Mucosa of stomach (tissue), 1 donor: ENCODE measurements at regions not wholly inside any gene's neighbourhood (a gene's known extent, or its start where the extent isn't known, plus 50 kb on each side); places are given as distances from the start of the nearest gene placed in this dataset.

ENCODE experiments used
- H3K27me3 ChIP-seq: one replicate; pipeline ENCODE4 v1.7.0; 2013; ENCODE audit warnings: mild to moderate bottlenecking, low read length; ENCODE audit not compliant: control insufficient read depth, insufficient read depth
- H3K36me3 ChIP-seq: one replicate; pipeline ENCODE4 v1.7.0; 2013; ENCODE audit warnings: low read length; ENCODE audit not compliant: control insufficient read depth, insufficient read depth
- H3K4me1 ChIP-seq: one replicate; pipeline ENCODE4 v1.7.0; 2013; ENCODE audit warnings: mild to moderate bottlenecking, low read length; ENCODE audit not compliant: control insufficient read depth, insufficient read depth
- H3K4me3 ChIP-seq: one replicate; pipeline ENCODE4 v1.7.0; 2013; ENCODE audit warnings: low read length
- H3K9ac ChIP-seq: one replicate; pipeline ENCODE4 v1.7.0; 2013; ENCODE audit warnings: mild to moderate bottlenecking, low read length, moderate library complexity
- H3K9me3 ChIP-seq: one replicate; pipeline ENCODE4 v1.7.0; 2013; ENCODE audit warnings: mild to moderate bottlenecking, low read length, moderate library complexity; ENCODE audit not compliant: control insufficient read depth
- donor health status: Pancreatic carcinoma.

GRCh38 chr4:35771571-35771970 lies 472.7 kb downstream of the ARAP2 start:
- Histone ChIP-seq H3K4me1 (no peaks in the 10 kb centered on the region), H3K9me3 (no peaks in the 10 kb centered on the region), H3K27me3 (no peaks in the 10 kb centered on the region), H3K4me3 (no peak overlapping the region), H3K36me3 (no peaks in the 10 kb centered on the region), H3K9ac (no peak overlapping the region)

- H3K9me3 ChIP-seq: no peaks in the 10 kb centered on the region
- no peak overlapping the region for H3K9ac ChIP-seq
- no peaks in the 10 kb centered on the region for H3K27me3 ChIP-seq
- no peaks in the 10 kb centered on the region for H3K36me3 ChIP-seq
- no peak overlapping the region for H3K4me3 ChIP-seq
- H3K4me1 ChIP-seq: no peaks in the 10 kb centered on the region
These were observed 472.0 kb downstream of the ARAP2 start for GRCh38 chr4:35772291-35772690.

- H3K4me1 ChIP-seq: no peaks in the 10 kb centered on the region
- no peaks in the 10 kb centered on the region for H3K36me3 ChIP-seq
- H3K27me3 ChIP-seq: no peaks in the 10 kb centered on the region
- no peak overlapping the region for H3K4me3 ChIP-seq
- H3K9ac ChIP-seq: no peak overlapping the region
- H3K9me3 ChIP-seq: no peaks in the 10 kb centered on the region
These were observed 454.3 kb downstream of the ARAP2 start for GRCh38 chr4:35789899-35790574.

GRCh38 chr4:35793045-35793722 lies 451.1 kb downstream of the ARAP2 start:
- Histone ChIP-seq H3K9me3 (no peaks in the 10 kb centered on the region), H3K4me1 (no peaks in the 10 kb centered on the region), H3K27me3 (no peaks in the 10 kb centered on the region), H3K4me3 (no peak overlapping the region), H3K9ac (no peak overlapping the region), H3K36me3 (no peaks in the 10 kb centered on the region)

- Histone ChIP-seq H3K9ac (no peak overlapping the region), H3K27me3 (no peaks in the 10 kb centered on the region), H3K9me3 (no peaks in the 10 kb centered on the region), H3K4me3 (no peak overlapping the region), H3K4me1 (no peaks in the 10 kb centered on the region), H3K36me3 (no peaks in the 10 kb centered on the region)
These were observed 450.5 kb downstream of the ARAP2 start for GRCh38 chr4:35793766-35794165.

- Histone ChIP-seq H3K4me1 (no peaks in the 10 kb centered on the region), H3K9ac (no peak overlapping the region), H3K9me3 (no peaks in the 10 kb centered on the region), H3K27me3 (no peaks in the 10 kb centered on the region), H3K4me3 (no peak overlapping the region), H3K36me3 (no peaks in the 10 kb centered on the region)
These were observed 443.6 kb downstream of the ARAP2 start for GRCh38 chr4:35800669-35801068.

GRCh38 chr4:35802644-35803043 lies 441.7 kb downstream of the ARAP2 start:
- Histone ChIP-seq H3K36me3 (no peaks in the 10 kb centered on the region), H3K4me1 (no peaks in the 10 kb centered on the region), H3K27me3 (no peaks in the 10 kb centered on the region), H3K9ac (no peak overlapping the region), H3K4me3 (no peak overlapping the region), H3K9me3 (no peaks in the 10 kb centered on the region)

- no peaks in the 10 kb centered on the region for H3K36me3 ChIP-seq
- H3K4me1 ChIP-seq: no peaks in the 10 kb centered on the region
These were observed 425.8 kb downstream of the ARAP2 start for GRCh38 chr4:35818520-35818919.

GRCh38 chr4:35820003-35820402 lies 424.3 kb downstream of the ARAP2 start:
- Histone ChIP-seq H3K4me3 (no peak overlapping the region), H3K9me3 (no peaks in the 10 kb centered on the region), H3K27me3 (no peaks in the 10 kb centered on the region), H3K4me1 (no peaks in the 10 kb centered on the region), H3K9ac (no peak overlapping the region), H3K36me3 (no peaks in the 10 kb centered on the region)

More at GRCh38 chr4:35818520-35818919, 425.8 kb downstream of the ARAP2 start:
- H3K4me3 ChIP-seq: no peak overlapping the region
- H3K27me3 ChIP-seq: no peaks in the 10 kb centered on the region
- H3K9ac ChIP-seq: no peak overlapping the region
- H3K9me3 ChIP-seq: no peaks in the 10 kb centered on the region

GRCh38 chr4:35824231-35824630 lies 420.1 kb downstream of the ARAP2 start:
- Histone ChIP-seq H3K9me3 (no peaks in the 10 kb centered on the region), H3K4me1 (no peaks in the 10 kb centered on the region), H3K36me3 (no peaks in the 10 kb centered on the region), H3K27me3 (no peaks in the 10 kb centered on the region), H3K9ac (no peak overlapping the region), H3K4me3 (no peak overlapping the region)

GRCh38 chr4:35835893-35836292 lies 408.4 kb downstream of the ARAP2 start:
- Histone ChIP-seq H3K4me1 (no peaks in the 10 kb centered on the region), H3K9me3 (no peaks in the 10 kb centered on the region), H3K27me3 (no peaks in the 10 kb centered on the region), H3K4me3 (no peak overlapping the region), H3K9ac (no peak overlapping the region), H3K36me3 (no peaks in the 10 kb centered on the region)

- Histone ChIP-seq H3K9me3 (no peaks in the 10 kb centered on the region), H3K4me3 (no peak overlapping the region), H3K36me3 (no peaks in the 10 kb centered on the region), H3K9ac (no peak overlapping the region), H3K4me1 (no peaks in the 10 kb centered on the region), H3K27me3 (no peaks in the 10 kb centered on the region)
These were observed 407.7 kb downstream of the ARAP2 start for GRCh38 chr4:35836596-35836995.
